Jurkat, Clone E6-1 (cell line): ENCODE measurements at regions not wholly inside any gene's neighbourhood (a gene's known extent, or its start where the extent isn't known, plus 50 kb on each side); places are given as distances from the start of the nearest gene placed in this dataset.

ENCODE experiments used
- DNase-seq: peaks from one replicate; pipeline ENCODE4 v3.0.0-alpha.2; 2011; ENCODE audit warnings: low read depth, low spot score
- H3K4me3 ChIP-seq: 2 replicates; pipeline ENCODE4 v1.5.1; 2011; ENCODE audit warnings: mild to moderate bottlenecking, low read length, control low read depth, moderate library complexity

DNA sequence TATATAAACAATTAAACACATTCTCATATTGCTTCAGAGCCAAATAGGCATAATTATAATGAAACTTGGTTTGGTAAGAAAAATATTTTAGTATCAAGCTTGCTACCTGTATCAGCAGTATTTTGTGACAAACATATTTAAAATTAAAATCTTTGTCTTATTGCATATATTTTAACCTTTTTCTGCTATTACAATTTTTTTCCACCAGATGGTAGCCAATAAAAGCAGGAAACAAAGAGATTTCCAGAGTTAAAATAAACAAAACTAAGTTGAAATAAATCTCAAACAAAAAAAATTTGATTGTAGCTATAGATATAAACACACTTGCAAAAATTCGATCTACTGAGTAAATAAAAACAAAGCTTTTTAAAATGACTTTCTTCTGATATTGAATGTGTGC is 491.3 kb upstream of the GJE1 start:
- no peak for DNase-seq

DNA sequence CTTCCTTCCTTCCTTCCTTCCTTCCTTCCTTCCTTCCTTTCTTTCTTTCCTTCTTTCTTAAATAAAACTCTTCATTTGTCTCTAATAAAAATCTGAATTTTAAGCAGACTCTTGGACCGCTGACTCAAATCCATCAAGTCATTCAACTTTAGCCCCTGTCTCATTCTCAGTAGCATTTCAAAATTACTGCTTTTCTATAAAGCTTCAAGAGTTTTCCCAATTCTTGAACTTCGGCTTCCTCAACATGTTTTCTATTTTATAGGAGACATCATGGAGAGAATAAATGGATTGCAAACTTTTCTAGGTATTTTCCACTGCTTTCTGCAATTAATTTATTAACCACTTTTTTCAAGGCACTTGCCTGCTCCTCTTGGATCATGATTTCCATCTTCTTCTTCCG is 497.1 kb upstream of the GJE1 start:
- no peak overlapping the region for H3K4me3 ChIP-seq

More for the DNA sequence above, 491.3 kb upstream of the GJE1 start:
- no peak overlapping the region for H3K4me3 ChIP-seq

DNA sequence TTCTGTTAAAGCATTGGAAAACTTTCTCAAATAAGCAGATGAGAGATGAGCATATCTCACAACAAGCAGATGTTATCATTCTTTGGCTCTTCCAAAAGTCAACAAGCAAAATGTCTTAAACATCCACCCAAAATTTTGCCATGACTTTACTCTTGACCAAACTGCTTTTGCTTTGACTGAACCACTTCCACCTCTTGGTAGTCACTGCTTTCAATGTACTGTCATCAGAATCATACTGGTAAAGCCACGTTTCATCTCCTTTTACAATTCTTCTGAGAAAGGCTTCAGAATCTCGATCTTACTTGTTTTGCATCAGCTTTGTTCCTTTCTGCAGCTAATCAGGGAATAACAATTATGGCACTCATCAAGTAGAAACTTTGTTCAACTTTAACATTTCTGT is 498.5 kb upstream of the GJE1 start:
- DNase-seq = no peak
- H3K4me3 ChIP-seq = no peak overlapping the region

More for the DNA sequence above, 497.1 kb upstream of the GJE1 start:
- no peak for DNase-seq

DNA sequence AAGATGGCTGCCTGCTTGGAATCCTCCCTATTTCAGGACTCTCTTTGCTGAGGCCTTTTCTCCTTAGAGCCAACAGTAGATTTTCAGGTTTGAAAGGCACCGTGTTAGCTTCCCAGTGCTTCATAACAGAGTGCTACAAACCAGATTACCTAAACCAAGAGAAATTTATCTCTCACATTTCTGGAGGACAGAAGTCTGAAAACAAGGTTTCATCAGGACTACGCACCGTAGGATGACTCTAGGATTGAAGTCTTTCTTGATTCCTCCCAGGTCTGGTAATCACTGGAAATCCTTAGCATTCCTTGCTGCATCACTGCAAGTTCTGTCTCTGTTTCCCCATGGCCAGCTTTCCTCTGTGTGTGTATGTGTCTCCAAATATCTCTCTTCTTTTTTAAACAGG is 508.4 kb upstream of the GJE1 start:
- no peak overlapping the region for H3K4me3 ChIP-seq
- no peak for DNase-seq

DNA sequence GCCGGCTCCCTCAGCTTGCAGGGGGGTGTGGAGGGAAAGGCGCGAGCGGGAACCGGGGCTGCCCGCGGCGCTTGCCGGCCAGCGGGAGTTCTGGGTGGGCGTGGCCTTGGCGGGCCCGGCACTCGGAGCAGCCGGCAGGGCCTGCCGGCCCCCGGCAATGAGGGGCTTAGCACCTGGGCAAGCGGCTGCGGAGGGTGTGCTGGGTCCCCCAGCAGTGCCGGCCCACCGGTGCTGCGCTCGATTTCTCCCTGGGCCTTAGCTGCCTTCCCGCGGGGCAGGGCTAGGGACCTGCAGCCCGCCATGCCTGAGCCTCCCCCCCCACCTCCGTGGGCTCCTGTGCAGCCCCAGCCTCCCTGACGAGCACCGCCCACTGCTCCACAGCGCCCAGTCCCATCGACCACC is 514.5 kb upstream of the GJE1 start:
- no peak for DNase-seq
- no peak overlapping the region for H3K4me3 ChIP-seq

DNA sequence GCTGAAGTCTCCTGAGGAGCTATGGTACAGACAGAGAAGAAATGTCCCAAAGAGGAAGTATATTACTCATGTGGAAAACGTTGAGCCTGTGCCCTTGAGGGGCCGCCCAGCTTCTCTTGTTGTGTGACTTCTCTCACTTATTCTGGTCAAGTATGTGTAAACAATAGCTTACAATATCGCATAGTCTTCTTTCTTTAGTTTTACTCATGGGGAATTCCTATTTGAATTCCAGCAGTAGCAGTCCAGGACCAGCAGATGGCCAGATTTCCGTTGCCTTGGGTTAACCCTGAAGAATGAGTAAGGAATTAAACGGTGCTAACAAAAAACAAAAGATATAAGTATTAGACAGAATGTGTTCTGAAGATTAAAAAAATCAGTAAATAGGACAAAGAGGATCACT is 522.0 kb upstream of the GJE1 start:
- no peak overlapping the region for H3K4me3 ChIP-seq
- DNase-seq = no peak

DNA sequence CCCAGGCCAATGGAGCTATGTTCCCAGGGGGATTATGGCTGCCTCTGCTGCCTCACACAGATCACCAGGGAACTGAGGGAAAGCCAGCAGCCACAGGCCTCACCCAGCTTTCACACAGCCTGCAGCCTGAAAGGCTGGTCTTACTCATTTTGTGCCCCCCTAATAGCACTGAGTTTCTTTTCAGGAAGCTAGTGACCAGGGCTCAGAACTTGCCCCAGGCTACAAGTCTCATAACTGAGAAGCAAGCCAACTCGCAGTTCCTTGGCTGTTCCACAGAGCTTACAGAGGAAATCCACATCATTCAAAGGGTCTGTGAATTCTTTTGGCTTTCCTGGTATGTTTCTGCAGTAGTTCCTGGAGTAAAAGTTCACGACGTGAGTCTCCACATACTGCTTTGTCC is 524.8 kb upstream of the GJE1 start:
- no peak for DNase-seq
- no peak overlapping the region for H3K4me3 ChIP-seq

DNA sequence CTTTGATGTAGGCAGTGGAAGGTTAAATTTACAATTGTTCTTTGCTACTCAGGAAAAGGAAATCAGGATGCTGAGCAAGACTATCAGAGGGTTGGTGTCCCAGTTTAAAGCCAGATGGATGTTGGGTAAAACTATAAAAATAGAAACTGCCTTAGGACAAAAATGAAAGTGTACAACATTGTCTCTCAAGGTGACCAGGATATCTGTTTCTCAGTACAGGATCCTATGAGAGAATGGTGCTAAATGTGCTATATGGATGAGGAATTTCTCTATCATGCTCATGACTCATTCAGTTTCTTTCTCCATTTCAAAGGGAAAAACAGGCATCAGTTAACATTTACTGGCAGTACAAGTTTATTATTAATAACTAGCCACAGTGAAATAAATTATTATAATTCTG is 534.2 kb upstream of the GJE1 start:
- H3K4me3 ChIP-seq = no peak overlapping the region
- no peak for DNase-seq

DNA sequence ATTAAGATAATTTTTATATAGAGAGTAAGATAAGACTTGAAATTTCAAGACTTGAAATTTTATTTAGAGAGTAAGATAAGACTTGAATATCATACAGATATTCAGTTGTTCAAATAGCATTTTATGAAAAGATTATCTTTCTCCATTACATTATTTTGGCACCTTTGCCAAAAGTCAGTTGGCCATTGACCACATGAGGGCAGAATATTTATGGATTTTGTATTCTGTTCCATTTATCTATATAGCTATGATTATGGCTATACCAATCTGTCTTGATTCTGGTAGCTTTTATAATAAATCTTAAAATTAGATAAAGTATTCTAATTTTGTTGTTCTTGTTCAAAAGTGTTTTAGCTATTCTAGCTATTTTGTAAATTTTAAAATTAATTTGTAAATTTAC is 537.9 kb upstream of the GJE1 start:
- no peak for DNase-seq
- H3K4me3 ChIP-seq = no peak overlapping the region

DNA sequence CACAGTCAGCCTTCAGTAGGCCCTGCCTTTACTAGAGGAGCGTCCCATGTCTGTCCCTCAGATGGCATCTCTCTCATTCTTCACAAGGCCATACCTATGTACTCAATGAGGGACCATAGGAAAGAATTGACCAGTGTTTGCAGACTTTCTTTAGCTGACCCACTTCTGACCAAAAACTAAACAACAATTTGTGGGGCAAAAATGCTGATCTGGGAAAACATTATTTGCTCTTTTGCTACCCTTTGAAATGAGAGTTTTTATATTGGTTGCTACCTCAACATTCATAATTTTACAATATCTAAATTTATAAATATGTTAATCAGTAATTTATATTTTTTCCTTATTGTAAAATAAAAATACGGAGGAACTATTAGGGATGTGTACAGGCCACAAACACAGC is 539.4 kb upstream of the GJE1 start:
- H3K4me3 ChIP-seq = no peak overlapping the region
- no peak for DNase-seq

DNA sequence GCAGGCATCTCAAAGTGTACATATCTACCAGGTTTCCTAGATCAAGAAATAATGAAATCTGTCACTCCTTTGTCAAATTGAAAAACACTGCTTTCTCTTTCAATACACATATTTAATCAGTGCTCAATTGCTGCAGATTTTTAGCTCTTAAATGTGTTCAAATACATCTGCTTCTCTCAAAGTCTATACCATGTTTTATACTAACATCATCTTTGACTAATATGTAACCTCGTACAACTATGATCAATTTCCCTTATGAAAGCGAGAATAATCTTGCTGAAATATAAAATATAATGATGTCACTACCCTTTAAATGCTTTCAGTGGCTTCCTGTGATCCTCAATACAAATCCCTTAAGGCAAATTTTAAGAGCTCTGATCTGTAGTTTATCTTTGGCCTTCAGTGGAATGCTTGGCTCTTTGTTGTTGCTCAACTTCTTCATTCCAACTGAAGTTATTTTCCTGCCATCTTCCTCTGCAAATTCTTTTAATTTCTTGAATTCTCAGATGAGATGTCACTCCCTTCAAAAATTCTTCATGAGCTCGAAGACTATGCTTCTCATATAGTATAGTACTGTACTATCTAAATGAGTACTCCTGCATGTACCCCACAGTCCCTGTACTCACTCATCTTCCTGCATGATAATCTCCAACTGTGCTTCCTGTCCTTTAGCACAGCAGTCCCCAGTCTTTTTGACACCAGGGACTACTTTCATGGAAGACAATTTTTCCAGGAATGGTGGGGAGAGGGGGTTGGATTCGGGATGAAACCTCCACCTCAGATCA is 545.1 kb upstream of the GJE1 start:
- no peak for DNase-seq
- no peak overlapping the region for H3K4me3 ChIP-seq

DNA sequence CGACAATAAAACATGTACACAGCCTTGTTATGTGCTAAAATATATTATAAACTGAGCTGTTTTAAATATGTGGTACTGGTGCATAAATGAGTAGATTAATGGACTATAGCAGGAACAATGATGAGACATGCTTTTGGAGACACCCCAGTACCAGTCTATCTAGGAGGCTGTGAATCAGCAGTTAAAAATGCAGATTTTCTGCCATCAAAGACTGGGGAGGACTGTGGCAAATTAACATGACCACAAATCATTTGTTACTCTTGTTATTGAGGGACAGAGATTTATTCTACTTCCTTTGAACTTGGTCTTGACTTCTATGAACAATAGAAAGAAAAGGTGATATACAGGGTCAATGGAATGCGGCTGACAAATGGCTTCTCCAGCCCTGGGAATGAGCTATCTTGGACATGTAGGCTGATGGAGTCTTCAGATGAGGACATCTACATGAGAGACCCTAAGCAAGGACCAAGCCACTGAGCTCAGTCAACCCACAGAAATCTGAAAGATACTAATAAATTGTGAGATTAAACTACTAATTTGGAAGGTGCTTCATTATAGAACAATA is 551.7 kb upstream of the GJE1 start:
- no peak for DNase-seq
- no peak overlapping the region for H3K4me3 ChIP-seq

DNA sequence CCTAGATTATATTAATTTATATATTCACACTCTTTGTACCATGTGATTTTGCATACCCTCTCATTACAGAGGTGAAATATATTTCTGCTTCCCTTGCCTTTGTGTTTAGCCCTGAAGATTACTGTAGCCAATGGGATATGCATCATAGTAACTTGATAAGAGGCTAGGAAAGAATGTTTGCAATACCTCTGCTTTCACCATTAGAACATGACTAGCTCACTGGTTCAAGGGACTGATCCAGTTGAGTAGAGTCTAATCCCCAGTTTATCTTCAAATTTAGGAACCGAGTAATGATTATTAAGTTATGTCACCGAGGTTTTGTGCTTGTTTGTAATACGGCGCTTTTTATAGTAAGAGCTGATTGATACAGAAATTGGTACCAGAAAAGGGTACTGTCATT is 552.6 kb upstream of the GJE1 start:
- no peak overlapping the region for H3K4me3 ChIP-seq

DNA sequence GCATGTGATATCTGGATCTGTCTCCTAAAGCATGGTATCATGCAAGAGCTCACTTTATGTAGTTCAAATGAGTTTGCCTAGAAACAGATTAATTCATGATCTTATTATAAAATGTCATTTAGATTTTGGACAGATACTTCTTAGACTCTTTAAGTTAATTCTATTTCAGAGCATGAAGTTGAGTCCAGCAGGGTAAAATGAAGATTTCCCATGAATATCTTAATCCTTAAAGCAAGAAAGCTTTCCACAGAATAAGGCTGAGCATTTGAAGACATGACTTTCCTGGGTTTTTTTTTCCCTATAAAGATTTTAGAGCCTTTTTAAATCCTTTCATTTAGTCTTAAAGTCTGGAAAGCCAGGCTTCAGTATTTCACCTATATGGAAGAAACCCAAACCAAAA is 556.0 kb upstream of the GJE1 start:
- no peak for DNase-seq
- no peak overlapping the region for H3K4me3 ChIP-seq

More for the DNA sequence above, 552.6 kb upstream of the GJE1 start:
- no peak for DNase-seq

DNA sequence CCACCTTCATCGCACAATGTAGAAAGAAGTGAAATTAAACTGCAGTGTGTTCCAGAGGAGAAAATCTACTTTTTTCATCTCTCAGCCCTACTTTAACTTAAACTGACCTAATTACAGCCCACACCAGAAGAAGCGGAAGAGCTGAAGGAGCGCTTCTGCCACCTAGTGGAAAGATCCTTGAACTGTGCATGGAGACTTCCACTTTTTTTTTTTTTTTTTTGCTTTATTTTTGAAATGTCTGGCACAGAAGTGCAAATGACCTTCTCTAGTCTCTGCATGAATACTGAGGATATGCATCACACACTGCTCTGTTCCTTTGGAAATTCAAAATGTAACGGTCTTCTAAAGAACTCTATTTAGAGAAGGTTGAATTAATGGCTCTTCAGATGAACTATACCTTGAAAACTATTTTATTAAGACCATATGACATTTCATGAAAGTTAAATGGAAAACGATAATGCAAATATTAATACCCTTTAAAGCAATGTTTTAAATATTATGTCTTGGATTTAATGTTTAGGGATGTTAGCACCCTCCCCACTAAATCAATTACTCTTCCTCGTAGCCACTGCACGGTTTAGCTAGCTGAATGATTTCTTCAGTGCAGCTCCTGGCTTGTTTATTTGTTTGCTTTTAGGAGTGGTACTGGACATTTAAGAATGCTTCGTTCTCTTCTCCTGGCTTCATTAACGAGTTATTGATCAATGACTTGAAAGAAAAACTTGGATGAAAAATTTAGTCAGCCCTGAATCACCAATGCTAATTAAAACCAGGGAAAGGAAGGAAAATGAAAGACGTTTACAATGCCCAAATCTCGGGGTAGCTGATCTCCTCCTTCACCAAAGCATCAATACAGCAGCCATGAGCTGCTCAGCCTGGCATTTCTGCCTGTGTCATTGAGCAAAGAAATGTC is 569.6 kb upstream of the GJE1 start:
- DNase-seq = peak; percentile 73
- no peak overlapping the region; the same call in 1 of the 2 replicates for H3K4me3 ChIP-seq

DNA sequence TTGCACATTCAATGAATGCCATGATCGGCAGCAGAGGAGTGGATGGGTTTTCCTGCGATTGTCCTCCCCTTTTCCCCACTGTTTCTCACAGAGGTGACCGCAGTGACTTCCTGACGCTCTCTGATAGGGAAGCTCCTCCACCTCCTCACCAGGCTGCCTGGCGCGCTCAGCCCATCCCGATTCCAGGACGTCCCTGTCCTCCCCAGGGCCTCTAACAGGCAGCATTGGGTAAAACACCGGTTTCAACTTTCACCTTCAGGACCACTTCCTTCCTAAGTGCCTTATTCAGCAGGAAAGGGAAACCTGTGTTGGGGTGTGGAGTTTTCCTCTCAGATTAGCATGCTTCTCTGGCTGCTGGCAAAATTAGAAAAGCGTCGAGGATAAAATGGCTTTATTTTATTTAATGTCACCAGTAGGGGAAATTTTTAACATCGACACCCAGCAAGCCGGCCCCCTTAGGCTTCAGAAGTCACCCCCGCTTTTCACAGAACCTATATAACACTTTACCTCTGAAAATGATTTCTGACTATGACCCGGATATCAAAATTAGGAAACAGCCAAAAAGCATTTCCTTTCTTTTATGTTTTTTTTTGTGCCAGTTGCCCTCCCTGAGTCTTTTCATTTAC is 570.4 kb upstream of the GJE1 start:
- peak; percentile 1 for DNase-seq
- H3K4me3 ChIP-seq = peak overlapping the region; percentile 7; the same call in 1 of the 2 replicates

DNA sequence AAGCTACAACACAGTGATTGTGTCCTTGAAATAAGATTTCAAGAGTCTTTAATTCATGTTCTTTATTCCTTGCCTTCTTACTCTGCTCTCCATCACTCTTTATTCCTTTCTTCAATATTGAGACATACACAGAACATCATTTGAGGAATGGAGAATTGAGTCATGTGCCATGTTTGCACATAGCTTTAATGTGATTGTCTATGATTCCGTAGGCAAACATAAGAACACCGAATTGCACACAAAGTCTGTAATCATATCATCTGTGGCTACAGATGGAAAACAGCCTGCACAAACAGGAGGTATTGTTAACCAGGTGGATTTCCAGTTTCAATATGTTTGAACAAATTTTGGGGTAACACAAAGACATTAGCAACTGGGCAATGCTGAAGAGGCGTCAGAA is 571.6 kb upstream of the GJE1 start:
- DNase-seq = no peak
- no peak overlapping the region for H3K4me3 ChIP-seq

DNA sequence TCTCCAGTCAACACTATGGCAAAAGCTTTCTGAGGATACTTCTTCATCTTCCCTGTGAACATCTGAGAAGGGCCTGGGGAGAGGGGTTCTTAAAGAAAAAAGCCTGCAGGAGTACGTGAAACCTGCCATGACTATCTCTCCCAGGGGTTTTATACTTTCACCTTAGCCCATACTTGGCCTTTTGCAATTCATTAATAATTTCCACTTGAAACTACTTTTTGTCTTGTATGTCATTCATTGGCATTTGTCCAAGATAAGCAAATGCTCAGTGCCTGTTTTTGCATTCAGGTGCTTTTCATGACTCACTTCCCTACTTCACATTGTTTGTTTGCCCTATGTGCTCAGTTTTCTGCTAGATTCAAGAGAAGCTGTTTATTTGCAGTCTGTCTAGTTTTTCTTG is 580.3 kb upstream of the GJE1 start:
- DNase-seq = no peak

DNA sequence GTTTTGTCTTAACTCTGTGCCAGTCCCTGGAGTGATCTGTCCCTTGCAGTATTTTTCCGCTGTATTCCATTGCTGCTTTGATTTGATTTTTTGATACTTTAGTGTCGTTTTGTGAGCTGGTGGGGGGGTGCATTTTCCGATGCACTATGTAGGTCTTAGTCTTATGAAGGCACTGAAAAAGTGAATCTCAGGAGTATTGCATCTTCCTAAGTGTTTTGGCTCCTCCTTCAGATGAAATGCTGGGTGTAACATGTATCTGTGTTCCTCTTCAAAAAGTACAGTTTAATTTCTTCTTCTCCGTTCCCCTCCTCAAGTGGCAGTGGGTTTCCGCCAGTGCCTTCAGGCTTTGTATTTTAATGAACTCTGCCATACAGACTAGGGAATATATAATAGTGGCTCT is 580.7 kb upstream of the GJE1 start:
- no peak for DNase-seq
- H3K4me3 ChIP-seq = no peak overlapping the region

More for the DNA sequence above, 580.3 kb upstream of the GJE1 start:
- H3K4me3 ChIP-seq = no peak overlapping the region

DNA sequence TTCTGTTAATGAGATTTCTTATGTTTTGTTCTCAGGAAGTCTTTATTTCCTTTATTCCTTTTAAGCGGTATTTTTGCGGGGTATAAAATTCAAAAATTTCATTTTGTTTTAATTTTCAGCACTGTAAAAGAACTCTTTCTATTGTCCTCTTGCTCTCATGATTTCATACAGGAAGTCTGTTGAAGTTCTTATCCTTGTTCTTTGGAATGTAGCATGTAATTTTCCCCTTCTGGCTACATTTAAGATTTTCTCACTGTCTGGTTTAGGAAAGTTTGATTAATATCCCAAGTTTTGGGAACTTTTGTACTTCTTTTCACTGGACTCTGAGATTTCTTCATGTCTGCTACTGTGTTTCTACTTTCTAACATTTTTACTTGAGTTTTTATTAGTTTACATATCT is 581.4 kb upstream of the GJE1 start:
- H3K4me3 ChIP-seq = no peak overlapping the region
- no peak for DNase-seq
